GM21737 (cell line): ENCODE measurements at regions not wholly inside any gene's neighbourhood (a gene's known extent, or its start where the extent isn't known, plus 50 kb on each side); places are given as distances from the start of the nearest gene placed in this dataset.

Source experiments
- ATAC-seq: cut with Tn5 transposase; IDR thresholded peaks from one replicate; pipeline ENCODE4 v1.9.1; 2021; ENCODE audit warnings: mild to moderate bottlenecking, moderate library complexity; ENCODE audit not compliant: unreplicated experiment

DNA sequence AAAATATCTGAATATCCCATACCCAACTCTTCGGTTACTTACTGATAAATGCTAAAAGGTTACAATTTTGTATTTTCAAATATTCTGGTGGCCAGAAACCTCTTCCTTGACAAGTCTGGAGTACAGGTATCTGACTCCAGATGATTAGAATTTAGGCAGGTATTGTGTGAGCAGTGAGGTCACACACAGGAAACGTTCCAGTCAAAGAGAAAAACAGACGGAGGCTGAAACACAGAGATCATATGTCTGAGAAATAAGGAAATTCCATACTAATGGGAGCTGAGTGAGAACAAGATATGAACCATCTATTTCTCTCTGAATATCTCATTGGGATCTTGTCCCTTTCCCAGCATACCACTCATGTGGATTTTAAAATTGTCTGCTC lies 89.4 kb upstream of the IGLL5 start:
- ATAC-seq = no peak

DNA sequence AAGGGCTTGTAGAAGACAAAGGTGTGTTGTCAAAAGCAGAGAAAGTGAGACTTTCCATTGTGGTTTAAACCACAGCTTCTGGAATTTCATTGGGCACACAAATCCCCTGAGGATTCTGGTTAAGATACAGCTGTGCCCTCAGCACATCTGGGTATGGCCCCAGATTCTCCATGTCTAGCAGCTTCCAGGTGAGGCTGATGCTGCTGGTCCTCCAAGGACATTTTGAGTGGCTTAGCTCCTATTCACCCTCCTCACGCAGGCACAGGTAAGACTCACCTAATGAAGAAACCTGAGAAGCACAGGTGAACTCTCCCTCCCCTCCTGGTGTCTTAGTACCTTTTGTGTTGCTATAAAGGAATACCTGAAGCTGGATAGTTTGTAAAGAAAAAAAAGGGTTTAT lies 88.9 kb upstream of the IGLL5 start:
- ATAC-seq = no peak

DNA sequence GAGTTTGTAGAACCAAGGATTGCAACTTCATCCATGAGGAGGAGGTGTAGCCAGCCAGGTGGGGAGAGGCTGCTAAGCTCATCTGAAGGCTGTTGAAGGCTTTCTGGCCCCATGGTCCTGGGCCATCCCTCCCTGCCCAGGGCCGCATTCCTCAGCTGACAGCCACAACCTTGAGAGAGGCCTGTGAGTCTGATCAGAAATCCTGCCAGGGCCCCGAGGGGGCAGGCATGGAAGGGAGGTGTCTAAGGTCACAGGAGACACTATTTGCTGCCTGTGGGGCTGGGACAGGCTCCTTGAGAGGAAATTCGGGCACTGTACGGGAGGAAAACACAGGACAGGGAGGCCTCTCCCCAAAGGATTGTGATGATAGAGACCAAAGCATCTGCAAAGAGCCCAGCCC lies 88.1 kb upstream of the IGLL5 start:
- ATAC-seq = no peak

DNA sequence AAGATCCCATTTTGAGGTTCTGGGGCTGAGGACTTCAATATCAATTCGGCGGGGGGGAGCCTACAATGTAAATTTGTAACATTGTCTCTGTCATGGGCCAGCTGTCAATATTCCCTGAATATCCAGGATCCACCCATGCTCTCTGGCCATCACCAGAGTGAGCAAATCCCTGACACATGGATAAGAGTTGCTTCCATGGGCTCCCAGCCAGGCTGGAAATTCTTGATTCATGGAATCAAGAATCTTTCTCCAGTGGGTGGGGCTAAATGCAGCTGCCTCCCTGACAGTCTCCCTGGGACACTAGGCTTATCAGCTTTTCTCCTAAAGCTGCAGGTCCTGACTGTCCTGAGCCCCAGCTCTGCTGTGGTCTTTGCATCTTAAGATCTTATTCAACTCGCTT lies 86.9 kb upstream of the IGLL5 start:
- no peak for ATAC-seq

GRCh38 chr22:22802339-22802970 lies 85.2 kb upstream of the IGLL5 start:
- no peak for ATAC-seq

- no peak for ATAC-seq
Observed at GRCh38 chr22:22803285-22803853, 84.2 kb upstream of the IGLL5 start.

DNA sequence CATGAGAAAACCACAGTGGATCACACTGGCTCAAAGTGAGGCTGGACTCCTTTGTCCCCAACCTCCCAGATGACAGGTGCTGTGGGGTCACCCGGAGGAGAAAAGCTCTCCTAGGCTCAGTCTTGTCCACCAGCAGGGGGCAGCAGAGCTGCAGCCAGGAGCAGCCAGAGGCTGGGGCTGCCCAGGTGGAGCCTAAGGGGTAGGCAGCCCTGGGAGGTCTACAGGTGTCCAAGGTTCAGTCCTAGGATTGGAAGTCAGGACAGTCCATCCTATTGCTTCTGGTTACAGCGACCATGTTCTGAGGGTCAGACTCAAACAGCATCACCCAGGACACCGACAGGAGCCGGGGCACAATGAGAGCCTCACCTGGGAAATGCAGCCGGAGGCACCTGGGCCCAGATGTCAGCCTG lies 77.6 kb upstream of the IGLL5 start:
- no peak for ATAC-seq

GRCh38 chr22:22810471-22810870 lies 77.1 kb upstream of the IGLL5 start:
- ATAC-seq = no peak

- ATAC-seq = no peak
Observed at GRCh38 chr22:22811016-22812009, 76.3 kb upstream of the IGLL5 start.

- no peak for ATAC-seq
Observed at GRCh38 chr22:22812031-22812905, 75.3 kb upstream of the IGLL5 start.

DNA sequence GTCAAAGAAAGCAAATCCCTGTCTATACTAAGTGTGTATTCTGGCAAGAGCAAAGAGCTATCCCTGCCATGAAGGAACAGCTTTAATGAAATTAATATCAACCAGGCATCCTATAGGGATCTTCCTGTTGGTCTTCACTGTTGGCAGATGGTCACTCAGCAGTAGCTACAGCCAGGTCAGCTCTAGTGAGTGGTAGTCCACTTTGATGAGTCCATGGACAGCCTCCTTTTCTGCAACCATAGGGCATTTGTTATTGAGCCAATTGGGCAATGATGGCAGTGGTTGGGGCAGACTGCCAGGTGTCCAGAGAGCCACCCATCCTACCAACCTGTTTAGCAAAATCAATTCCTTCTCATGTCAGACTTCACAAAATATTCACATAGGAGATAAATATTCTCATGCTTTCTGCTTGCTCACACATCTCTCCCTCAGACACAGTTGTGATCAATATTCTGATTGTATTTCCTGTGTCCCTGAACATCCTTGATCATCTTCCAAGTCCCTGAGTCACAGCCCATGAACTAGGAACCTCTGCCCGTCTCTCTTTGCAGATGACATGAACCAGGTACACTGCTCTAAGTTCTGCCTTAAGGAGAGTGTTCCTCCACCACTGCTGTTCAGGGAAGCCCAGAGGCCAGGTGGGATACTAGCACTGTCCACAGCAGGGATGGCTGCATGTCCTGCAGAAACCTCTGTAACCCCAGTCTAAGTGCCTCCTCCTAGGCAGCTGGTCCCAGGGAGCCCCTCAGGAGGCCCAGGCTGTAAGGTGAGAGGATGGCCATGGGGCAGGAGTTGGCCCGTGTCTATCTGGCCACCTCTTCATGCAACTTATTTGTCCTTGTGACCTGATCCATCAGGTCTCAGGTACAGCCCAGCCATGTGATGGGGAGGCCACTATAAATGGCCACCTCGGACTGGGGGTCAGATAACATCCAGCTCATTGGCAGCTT lies 74.2 kb upstream of the IGLL5 start:
- ATAC-seq = no peak

GRCh38 chr22:22814666-22815396 lies 72.8 kb upstream of the IGLL5 start:
- no peak for ATAC-seq

DNA sequence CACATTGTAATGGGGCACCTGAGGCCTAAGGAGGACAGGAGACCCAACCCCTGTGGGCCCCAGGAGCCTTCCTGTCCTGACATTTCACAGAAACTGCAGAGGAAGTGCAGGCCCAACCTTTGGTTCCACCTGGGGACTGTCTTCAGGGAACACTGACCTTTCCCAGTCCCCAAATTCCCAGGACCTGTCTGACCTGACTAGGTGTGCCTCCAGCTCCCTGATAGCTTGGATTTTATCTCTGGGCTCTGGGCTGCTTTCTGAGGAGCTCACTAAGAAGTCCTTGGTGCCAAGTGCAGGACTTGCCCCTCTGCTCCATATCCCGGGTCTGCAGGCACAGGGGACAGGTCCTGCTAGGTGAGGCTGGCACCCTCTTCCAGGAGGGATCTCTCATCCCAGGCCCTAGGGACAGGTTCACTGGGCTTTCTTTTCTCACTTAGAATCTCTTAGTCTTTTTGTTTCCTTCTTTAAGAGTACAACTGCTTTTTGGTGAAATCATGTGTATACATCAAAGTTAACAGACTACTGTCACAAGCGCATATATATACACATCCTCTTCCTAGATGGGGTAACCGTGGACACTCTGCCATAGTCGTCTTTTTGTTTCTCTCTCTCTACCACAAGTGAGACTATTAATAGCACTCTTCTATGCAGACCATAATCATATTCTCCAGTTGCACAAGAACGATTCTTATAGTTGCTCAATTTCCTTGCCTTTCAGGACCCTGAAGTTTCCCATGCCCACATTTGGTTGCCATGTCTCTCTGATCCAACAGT lies 72.0 kb upstream of the IGLL5 start:
- no peak for ATAC-seq

GRCh38 chr22:22816171-22816514 lies 71.5 kb upstream of the IGLL5 start:
- ATAC-seq = no peak

- no peak for ATAC-seq
Observed at GRCh38 chr22:22816766-22817410, 70.7 kb upstream of the IGLL5 start.

DNA sequence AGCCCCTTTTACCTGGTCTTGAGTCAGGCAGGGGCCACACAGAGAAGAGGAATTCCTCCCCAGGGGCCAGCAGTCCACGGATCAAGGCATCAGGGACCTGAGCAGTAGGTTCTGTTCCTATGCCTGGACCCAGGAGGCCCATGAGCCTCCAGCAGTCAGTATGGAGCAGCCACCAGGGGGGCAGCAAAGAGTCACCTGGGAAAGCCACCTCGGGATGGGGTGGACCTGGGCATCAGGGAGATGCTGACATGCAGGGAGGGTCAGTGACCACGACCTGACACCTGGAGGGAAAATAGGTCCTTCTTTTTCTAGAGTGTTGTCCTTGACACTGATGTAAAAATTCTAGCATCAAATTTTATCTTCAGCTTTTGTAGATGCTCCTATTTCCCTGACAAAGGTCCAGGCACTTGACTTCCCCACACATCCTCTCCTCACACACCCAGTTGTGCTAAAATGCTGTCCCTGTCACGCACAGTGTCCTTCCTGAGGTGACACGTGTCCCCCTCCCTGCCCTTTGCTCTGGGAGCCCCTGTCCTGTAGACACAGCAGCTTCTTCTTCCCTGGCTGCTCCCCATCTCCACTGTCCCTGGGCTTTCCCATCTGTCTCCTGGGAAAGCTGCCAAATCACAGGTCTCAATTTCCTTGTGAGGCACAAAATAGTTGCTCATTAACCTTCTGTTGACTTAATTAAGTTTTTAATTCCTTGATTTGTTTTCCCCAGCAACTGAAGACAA lies 70.0 kb upstream of the IGLL5 start:
- ATAC-seq = no peak

- no peak for ATAC-seq
Observed at GRCh38 chr22:22818202-22818538, 69.4 kb upstream of the IGLL5 start.
